ENCODE measurements at regions not wholly inside any gene's neighbourhood (a gene's known extent, or its start where the extent isn't known, plus 50 kb on each side); places are given as distances from the start of the nearest gene placed in this dataset.

DNA sequence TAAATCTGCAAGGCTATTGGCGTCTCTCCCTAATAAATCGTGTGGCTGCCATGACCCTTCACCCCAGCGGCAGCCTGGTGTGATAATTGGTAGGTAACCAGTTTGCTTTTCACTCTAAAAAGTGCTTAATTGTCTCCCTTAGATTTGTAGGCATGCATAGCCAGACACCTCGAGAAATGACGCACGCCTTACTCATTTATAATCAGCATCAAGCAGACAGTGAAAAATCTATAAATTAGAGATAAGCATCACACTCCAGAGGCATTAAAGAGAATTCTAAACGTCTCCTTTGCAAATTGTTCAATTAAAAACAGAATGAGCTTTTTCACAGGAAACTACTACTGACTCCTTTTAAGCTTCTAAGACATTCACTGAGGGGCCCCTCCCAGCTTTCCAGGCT lies 110.2 kb upstream of the RPS6KA2 start:
- Histone ChIP-seq H2AFZ (ENCODE audit: low read length) (no peak overlapping the region), H3K4me2 (ENCODE audit: low read depth, low read length) (no peak overlapping the region), H3K4me1 (ENCODE audit: insufficient read depth, low read length) (no peaks in the 10 kb centered on the region), H3K9me3 (ENCODE audit: low read length) (no peaks in the 10 kb centered on the region), H3K27me3 (ENCODE audit: control insufficient read depth in 1 of 2, insufficient read depth in 2 of 2, low read length in 2 of 2) (peaks cover 0 to 50% of the 10 kb centered on the region in 2 experiments; a peak in 4 of 5 replicates), H3K36me3 (replicated peaks in 1 of 2; ENCODE audit: control insufficient read depth in 1 of 2, insufficient read depth in 2 of 2, low read length in 2 of 2) (no peaks in the 10 kb centered on the region), H3K9ac (ENCODE audit: insufficient read depth, low read depth, low read length) (no peak overlapping the region), H3K4me3 (replicated peaks in 1 of 3; ENCODE audit: insufficient read depth in 1 of 3, low read depth in 2 of 3, low read length in 3 of 3) (no peak overlapping the region), H3K79me2 (ENCODE audit: insufficient read depth, low read length) (no peaks in the 10 kb centered on the region), H3K27ac (ENCODE audit: extremely low read length, insufficient read depth, low read length) (no peak overlapping the region), H4K20me1 (ENCODE audit: insufficient read depth, low read length) (no peaks in the 10 kb centered on the region)
- TF ChIP-seq MXD3 (CRISPR knock-in tag; IDR thresholded peaks at IDR 0.05), result no peak
- in situ Hi-C loops (cut with HindIII; ENCODE audit: extremely low pct_ligation_motif_present, low pct_unique_long_range_greater_than_20kb), result no loop called here
- DNase-seq (ENCODE audit: low spot score) (no peak), ATAC-seq (no peak), FAIRE-seq (no peak)
- ChIA-PET POLR2A (no interaction called here), CTCF (ENCODE audit: low intra/inter-chr PET ratio, low total read pairs) (no interaction called here)
- BruUV-seq (replicated peaks), result no TSS peak
- WGBS (ENCODE audit: low lambda C conversion rate), result 28% methylated on average over 7 of the region's 7 CpGs
- intact Hi-C loops (cut with micrococcal nuclease; ENCODE audit: unreplicated experiment), result no loop called here

- FAIRE-seq, result no peak
- 9% methylated on average over 6 of the region's 6 CpGs for WGBS (ENCODE audit: low lambda C conversion rate)
- TF ChIP-seq ZNF770 (CRISPR knock-in tag; IDR thresholded peaks at IDR 0.05) (no peak), PHF20 (CRISPR knock-in tag; IDR thresholded peaks at IDR 0.05) (no peak), RFX3 (CRISPR knock-in tag; IDR thresholded peaks at IDR 0.05) (no peak), TRIM24 (CRISPR knock-in tag; IDR thresholded peaks at IDR 0.05) (no peak), SMAD1 (CRISPR knock-in tag; IDR thresholded peaks at IDR 0.05; ENCODE audit: borderline replicate concordance, low read depth) (no peak), ZBTB39 (CRISPR knock-in tag; IDR thresholded peaks at IDR 0.05) (no peak), EHMT2 (IDR thresholded peaks at IDR 0.05; ENCODE audit: borderline replicate concordance, low read depth, low read length) (no peak), ZNF510 (CRISPR knock-in tag; IDR thresholded peaks at IDR 0.05; ENCODE audit: low read depth) (no peak), GABPA (IDR thresholded peaks at IDR 0.05; ENCODE audit: low read depth, low read length) (no peak), GABPA (CRISPR knock-in tag; IDR thresholded peaks at IDR 0.05; ENCODE audit: low read depth) (no peak), SNAI1 (CRISPR knock-in tag; IDR thresholded peaks at IDR 0.05; ENCODE audit: borderline replicate concordance) (no peak), NONO (IDR thresholded peaks at IDR 0.05) (no peak), NONO (CRISPR knock-in tag; conservative IDR thresholded peaks at IDR 0.05) (no peak), HNRNPL (IDR thresholded peaks at IDR 0.05; ENCODE audit: low read depth, low read length) (no peak), RARA (CRISPR knock-in tag; IDR thresholded peaks at IDR 0.05) (no peak)
- TF ChIP-seq, protein P1, sequence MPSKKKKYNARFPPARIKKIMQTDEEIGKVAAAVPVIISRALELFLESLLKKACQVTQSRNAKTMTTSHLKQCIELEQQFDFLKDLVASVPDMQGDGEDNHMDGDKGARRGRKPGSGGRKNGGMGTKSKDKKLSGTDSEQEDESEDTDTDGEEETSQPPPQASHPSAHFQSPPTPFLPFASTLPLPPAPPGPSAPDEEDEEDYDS (CRISPR knock-in tag; IDR thresholded peaks at IDR 0.05), result no peak
Measured at GRCh38 chr6:166736634-166737033, 109.6 kb upstream of the RPS6KA2 start.

More at GRCh38 chr6:166736634-166737033, 109.6 kb upstream of the RPS6KA2 start:
- intact Hi-C loops (cut with micrococcal nuclease; ENCODE audit: unreplicated experiment), result no loop called here
- no peaks in the 10 kb centered on the region for H4K20me1 ChIP-seq (ENCODE audit: insufficient read depth, low read length)
- no peak overlapping the region for H3K4me3 ChIP-seq (replicated peaks in 1 of 3; ENCODE audit: insufficient read depth in 1 of 3, low read depth in 2 of 3, low read length in 3 of 3)
- H3K27me3 ChIP-seq (ENCODE audit: control insufficient read depth in 1 of 2, insufficient read depth in 2 of 2, low read length in 2 of 2), result peaks cover 0 to 49% of the 10 kb centered on the region in 2 experiments; a peak in 3 of 5 replicates
- ChIA-PET CTCF (ENCODE audit: low intra/inter-chr PET ratio, low total read pairs) (no interaction called here), POLR2A (no interaction called here)
- no peak overlapping the region for H3K4me2 ChIP-seq (ENCODE audit: low read depth, low read length)
- H3K9ac ChIP-seq (ENCODE audit: insufficient read depth, low read depth, low read length), result no peak overlapping the region
- no peaks in the 10 kb centered on the region for H3K36me3 ChIP-seq (replicated peaks in 1 of 2; ENCODE audit: control insufficient read depth in 1 of 2, insufficient read depth in 2 of 2, low read length in 2 of 2)
- no peaks in the 10 kb centered on the region for H3K4me1 ChIP-seq (ENCODE audit: insufficient read depth, low read length)
- no peaks in the 10 kb centered on the region for H3K9me3 ChIP-seq (ENCODE audit: low read length)
- no TSS peak for BruUV-seq (replicated peaks)
- no peak overlapping the region for H2AFZ ChIP-seq (ENCODE audit: low read length)
- DNase-seq (ENCODE audit: low spot score) (no peak), ATAC-seq (no peak)
- H3K27ac ChIP-seq (ENCODE audit: extremely low read length, insufficient read depth, low read length), result no peak overlapping the region
- no peaks in the 10 kb centered on the region for H3K79me2 ChIP-seq (ENCODE audit: insufficient read depth, low read length)
- in situ Hi-C loops (cut with HindIII; ENCODE audit: extremely low pct_ligation_motif_present, low pct_unique_long_range_greater_than_20kb), result no loop called here

Data from HepG2 (cell line).